Suprapubic skin (tissue), 4 donors: ENCODE measurements at regions not wholly inside any gene's neighbourhood (a gene's known extent, or its start where the extent isn't known, plus 50 kb on each side); places are given as distances from the start of the nearest gene placed in this dataset.

Experiments used
- DNase-seq, 2 donors: peaks; one replicate each; pipeline ENCODE4 v3.0.0-alpha.2; 2019; ENCODE audit warnings: low spot score in 2 of 2
- H3K27ac ChIP-seq: fragments of 200-600 bp; sonication (generic); one replicate; pipeline ENCODE4 v1.5.1; 2019
- H3K27me3 ChIP-seq: fragments of 200-600 bp; sonication (generic); one replicate; pipeline ENCODE4 v1.5.1; 2019
- H3K36me3 ChIP-seq: fragments of 200-600 bp; sonication (generic); one replicate; pipeline ENCODE4 v1.5.1; 2019
- H3K4me1 ChIP-seq: fragments of 200-600 bp; sonication (generic); one replicate; pipeline ENCODE4 v1.5.1; 2019
- H3K4me3 ChIP-seq: fragments of 200-600 bp; sonication (generic); one replicate; pipeline ENCODE4 v1.5.1; 2019; ENCODE audit warnings: mild to moderate bottlenecking
- H3K9me3 ChIP-seq: fragments of 200-600 bp; sonication (generic); one replicate; pipeline ENCODE4 v1.5.1; 2019
- EP300 ChIP-seq: sonication (generic); formaldehyde crosslinking; IDR thresholded peaks from one replicate; pipeline ENCODE4 v1.6.1; 2017; ENCODE audit warnings: antibody characterized with exemption
- POLR2A ChIP-seq, 2 donors: fragments of 450-650 bp; IDR thresholded peaks; one replicate each; pipeline ENCODE4 v1.6.1; 2017; ENCODE audit warnings: antibody characterized with exemption in 2 of 2, mild to moderate bottlenecking in 2 of 2, moderate library complexity in 2 of 2
- POLR2AphosphoS5 ChIP-seq, 3 donors: sonication (generic); formaldehyde crosslinking; IDR thresholded peaks; one replicate each; pipeline ENCODE4 v1.6.1; 2017; ENCODE audit warnings: antibody characterized with exemption in 3 of 3
- WGBS: methylation state at CpG from one replicate; pipeline ENCODE4 v1.1.5; 2018; 5-methylcytosine and 5-hydroxymethylcytosine counted together
- TF ChIP-seq, protein P1 (sequence below), 2 donors: fragments of 200-600 bp in 1 of 2; fragments of 450-650 bp in 1 of 2; sonication (generic) in 1 of 2; IDR thresholded peaks; one replicate each; pipeline ENCODE4 v1.5.1; 2016 to 2019; ENCODE audit warnings: antibody characterized with exemption in 2 of 2, mild to moderate bottlenecking in 1 of 2, moderate library complexity in 1 of 2

DNA sequence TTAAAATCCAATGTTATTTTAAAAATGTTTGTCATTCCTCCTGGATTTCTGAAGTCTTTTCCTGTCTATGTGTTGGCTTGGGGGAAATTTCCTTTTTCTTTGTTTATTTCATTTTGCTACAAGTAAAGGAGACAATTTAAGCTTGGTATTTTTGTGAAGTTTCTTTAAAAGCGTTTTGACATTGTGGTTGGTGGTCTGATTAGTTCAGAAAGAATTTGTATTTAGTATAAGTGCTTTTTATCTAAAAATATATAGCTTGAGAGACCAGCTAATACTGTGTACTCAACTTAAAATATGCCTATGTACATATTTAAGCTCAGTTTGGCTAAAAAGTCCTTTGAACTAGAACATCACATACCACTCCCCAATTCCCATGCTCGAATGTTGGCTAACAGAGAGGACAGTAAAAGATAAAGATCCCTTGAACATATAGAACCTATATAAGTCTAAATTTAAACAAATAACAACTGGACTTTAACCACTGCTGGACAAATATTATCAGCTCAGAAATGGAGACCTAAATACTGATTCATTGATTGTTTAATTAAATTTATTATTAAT is 237.6 kb downstream of the TLE4 start:
- no peak for TF ChIP-seq POLR2AphosphoS5 (IDR thresholded peaks at IDR 0.05)
- TF ChIP-seq POLR2A (IDR thresholded peaks at IDR 0.05) = no peak
- TF ChIP-seq, protein P1, sequence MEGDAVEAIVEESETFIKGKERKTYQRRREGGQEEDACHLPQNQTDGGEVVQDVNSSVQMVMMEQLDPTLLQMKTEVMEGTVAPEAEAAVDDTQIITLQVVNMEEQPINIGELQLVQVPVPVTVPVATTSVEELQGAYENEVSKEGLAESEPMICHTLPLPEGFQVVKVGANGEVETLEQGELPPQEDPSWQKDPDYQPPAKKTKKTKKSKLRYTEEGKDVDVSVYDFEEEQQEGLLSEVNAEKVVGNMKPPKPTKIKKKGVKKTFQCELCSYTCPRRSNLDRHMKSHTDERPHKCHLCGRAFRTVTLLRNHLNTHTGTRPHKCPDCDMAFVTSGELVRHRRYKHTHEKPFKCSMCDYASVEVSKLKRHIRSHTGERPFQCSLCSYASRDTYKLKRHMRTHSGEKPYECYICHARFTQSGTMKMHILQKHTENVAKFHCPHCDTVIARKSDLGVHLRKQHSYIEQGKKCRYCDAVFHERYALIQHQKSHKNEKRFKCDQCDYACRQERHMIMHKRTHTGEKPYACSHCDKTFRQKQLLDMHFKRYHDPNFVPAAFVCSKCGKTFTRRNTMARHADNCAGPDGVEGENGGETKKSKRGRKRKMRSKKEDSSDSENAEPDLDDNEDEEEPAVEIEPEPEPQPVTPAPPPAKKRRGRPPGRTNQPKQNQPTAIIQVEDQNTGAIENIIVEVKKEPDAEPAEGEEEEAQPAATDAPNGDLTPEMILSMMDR (IDR thresholded peaks at IDR 0.05) = no peak
- TF ChIP-seq EP300 = no peak
- DNase-seq = no peak
- Histone ChIP-seq H3K4me1 (peaks cover 11% of the 10 kb centered on the region), H3K4me3 (no peak overlapping the region), H3K36me3 (no peaks in the 10 kb centered on the region), H3K27ac (no peak overlapping the region), H3K27me3 (no peaks in the 10 kb centered on the region), H3K9me3 (no peaks in the 10 kb centered on the region)
- WGBS = 72% methylated on average over 2 of the region's 2 CpGs

DNA sequence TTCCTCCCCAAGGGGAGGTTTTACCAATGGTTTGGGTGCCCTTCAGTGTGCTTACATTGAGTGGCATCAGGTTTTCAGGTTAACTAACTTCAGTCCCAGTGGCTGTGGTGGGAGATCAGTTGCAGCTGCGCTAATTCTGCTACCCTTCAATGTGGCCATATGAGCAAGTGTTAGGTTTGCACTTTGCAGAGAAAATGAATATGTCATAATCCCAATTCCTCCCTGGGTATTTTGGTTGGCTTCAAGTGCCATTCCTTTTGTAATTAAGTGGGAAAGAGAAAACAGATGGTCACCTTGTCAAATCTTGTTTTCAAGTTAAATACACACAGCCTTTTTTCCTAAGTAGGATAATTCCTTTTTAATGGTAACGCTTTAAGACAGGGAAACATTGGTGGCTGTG is 236.2 kb downstream of the TLE4 start:
- no peaks in the 10 kb centered on the region for H3K27me3 ChIP-seq
- peaks cover 9% of the 10 kb centered on the region for H3K4me1 ChIP-seq
- 60% methylated on average over 2 of the region's 2 CpGs for WGBS
- H3K36me3 ChIP-seq = no peaks in the 10 kb centered on the region
- no peak overlapping the region for H3K4me3 ChIP-seq
- H3K9me3 ChIP-seq = no peaks in the 10 kb centered on the region
- H3K27ac ChIP-seq = no peak overlapping the region
- no peak for DNase-seq
- TF ChIP-seq POLR2AphosphoS5 (IDR thresholded peaks at IDR 0.05) = no peak
- no peak for TF ChIP-seq EP300

DNA sequence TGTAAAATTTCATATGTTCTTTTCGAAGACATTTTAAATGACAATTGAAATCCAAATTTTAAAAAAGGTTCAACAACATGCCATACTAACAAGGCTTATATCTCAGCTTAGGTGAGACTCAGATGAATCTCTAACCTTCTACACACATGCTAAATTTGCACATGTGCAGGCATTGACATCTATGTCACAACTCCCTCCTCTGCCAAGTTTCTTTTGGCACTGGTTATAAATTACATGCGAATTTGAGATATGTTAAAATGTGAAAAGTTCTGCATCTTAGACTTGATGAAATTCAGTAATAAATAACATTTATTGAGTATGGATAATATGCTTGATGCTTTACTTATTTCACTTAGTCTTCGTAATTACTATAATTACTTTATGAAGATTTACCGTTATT is 234.3 kb downstream of the TLE4 start:
- H3K27ac ChIP-seq = no peak overlapping the region
- DNase-seq = no peak
- peaks cover 8% of the 10 kb centered on the region for H3K4me1 ChIP-seq
- no peaks in the 10 kb centered on the region for H3K36me3 ChIP-seq
- TF ChIP-seq EP300 (no peak), POLR2AphosphoS5 (IDR thresholded peaks at IDR 0.05) (no peak), POLR2A (IDR thresholded peaks at IDR 0.05) (no peak)
- TF ChIP-seq, protein P1 (IDR thresholded peaks at IDR 0.05) = no peak
- H3K4me3 ChIP-seq = no peak overlapping the region
- WGBS = 74% methylated on average over 4 of the region's 4 CpGs
- no peaks in the 10 kb centered on the region for H3K9me3 ChIP-seq
- H3K27me3 ChIP-seq = no peaks in the 10 kb centered on the region

DNA sequence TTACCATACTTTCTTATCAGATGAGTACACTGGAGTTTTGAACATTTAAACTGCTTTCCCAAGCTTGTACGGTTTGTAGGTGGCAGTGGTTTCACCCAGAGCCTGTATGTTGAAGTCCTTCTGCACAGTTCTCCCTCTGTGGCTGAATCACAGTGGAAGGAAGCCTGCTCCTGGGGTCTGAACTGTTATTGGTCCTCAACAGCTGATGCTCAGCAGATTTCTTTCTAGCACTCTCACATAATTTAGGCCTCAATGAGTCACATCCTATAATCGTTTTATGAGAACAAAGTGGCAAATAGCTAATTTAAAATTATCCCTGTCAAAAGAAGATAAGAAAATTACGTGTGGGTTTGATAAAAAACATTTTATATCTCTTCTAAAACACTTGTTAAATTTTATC is 229.7 kb downstream of the TLE4 start:
- TF ChIP-seq POLR2AphosphoS5 (IDR thresholded peaks at IDR 0.05) (no peak), POLR2A (IDR thresholded peaks at IDR 0.05) (no peak), EP300 (no peak)
- TF ChIP-seq, protein P1 (IDR thresholded peaks at IDR 0.05) = no peak
- WGBS = 67% methylated on average over 3 of the region's 3 CpGs
- H3K4me3 ChIP-seq = no peak overlapping the region
- H3K36me3 ChIP-seq = no peaks in the 10 kb centered on the region
- no peak overlapping the region for H3K27ac ChIP-seq
- no peak for DNase-seq
- H3K27me3 ChIP-seq = no peaks in the 10 kb centered on the region
- no peaks in the 10 kb centered on the region for H3K4me1 ChIP-seq
- H3K9me3 ChIP-seq = no peaks in the 10 kb centered on the region

DNA sequence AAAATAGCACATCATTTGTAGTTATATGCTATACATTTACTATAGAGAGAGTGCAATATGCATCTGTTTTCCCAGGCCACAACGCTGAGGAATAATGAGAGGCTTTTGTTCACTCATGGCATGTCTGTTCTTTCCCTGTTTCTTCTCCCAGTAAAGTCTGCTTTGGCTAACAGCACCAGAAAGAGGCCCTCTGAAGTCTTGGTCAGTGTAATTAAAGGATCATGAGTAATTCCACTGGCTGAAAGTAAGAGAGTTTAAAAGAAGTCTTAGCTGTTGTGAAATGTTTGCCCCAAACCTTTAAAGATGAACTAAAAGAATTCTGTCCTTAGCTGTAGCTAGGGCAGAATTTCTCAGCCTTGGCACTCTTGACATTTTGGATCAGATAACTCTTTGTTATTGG is 228.8 kb downstream of the TLE4 start:
- Histone ChIP-seq H3K27me3 (no peaks in the 10 kb centered on the region), H3K36me3 (no peaks in the 10 kb centered on the region), H3K27ac (no peak overlapping the region), H3K9me3 (no peaks in the 10 kb centered on the region), H3K4me1 (no peaks in the 10 kb centered on the region), H3K4me3 (no peak overlapping the region)
- 78% methylated on average over 1 of the region's 1 CpG for whole genome bisulfite sequencing
- no peak for DNase-seq
- TF ChIP-seq POLR2A (IDR thresholded peaks at IDR 0.05) (no peak), POLR2AphosphoS5 (IDR thresholded peaks at IDR 0.05) (no peak)
- TF ChIP-seq, protein P1 (IDR thresholded peaks at IDR 0.05) = no peak
